ENCODE measurements at regions not wholly inside any gene's neighbourhood (a gene's known extent, or its start where the extent isn't known, plus 50 kb on each side); places are given as distances from the start of the nearest gene placed in this dataset.
"Not testable (repeated sequence)": the region's sequence is repeated elsewhere in the genome, so short reads cannot be mapped to it uniquely, and the experiment has no call there.

DNA sequence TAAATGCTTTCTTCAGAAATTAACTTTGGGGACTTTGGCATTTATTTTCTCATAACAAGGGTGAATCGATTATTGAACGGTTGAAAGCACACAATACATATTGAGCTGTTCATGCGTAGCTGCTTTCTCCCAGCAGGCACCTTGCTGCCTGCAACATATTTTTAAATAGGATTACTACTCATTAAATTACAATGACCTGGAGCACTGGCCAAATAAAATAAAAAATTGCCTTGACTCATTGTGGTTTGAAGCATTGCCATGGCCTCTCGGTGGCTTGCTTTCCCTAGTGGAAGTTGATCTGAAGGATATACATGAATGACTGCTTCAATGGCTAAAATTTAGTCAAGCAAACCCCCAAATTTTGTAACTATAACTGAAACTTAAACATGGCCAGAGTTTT lies 181.6 kb upstream of the NUDT12 start:
- no CpG with 5 or more reads among the region's 4 CpGs for WGBS (ENCODE audit: extremely low coverage, insufficient coverage, low lambda C conversion rate)
- Histone ChIP-seq H3K79me2 (ENCODE audit: control insufficient read depth, insufficient read depth, low read length) (no peaks in the 10 kb centered on the region), H3K36me3 (ENCODE audit: control insufficient read depth, insufficient read depth, low read length) (no peaks in the 10 kb centered on the region)

DNA sequence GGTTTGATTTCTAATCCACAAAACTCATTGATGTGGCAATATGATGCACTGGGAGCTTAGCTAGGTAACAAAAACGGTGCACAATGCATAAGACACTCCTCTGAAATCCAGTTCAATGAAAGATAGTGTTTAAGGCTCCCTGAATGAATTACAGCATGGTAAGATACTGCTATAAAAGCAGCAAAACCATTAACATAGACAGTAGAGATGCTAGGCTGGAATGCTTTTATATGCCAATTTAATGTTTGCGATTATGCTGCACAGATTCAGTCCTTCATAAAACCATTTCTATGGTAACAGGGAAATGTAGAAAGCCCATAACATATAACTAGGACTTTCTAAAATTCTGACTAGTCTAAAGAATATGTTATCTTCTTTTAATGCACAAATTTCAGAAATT lies 180.8 kb upstream of the NUDT12 start:
- no peaks in the 10 kb centered on the region for H3K36me3 ChIP-seq (ENCODE audit: control insufficient read depth, insufficient read depth, low read length)
- no peak overlapping the region for H3K4me3 ChIP-seq (ENCODE audit: low read length)
- no peak overlapping the region for H4K5ac ChIP-seq (ENCODE audit: low read length)
- no peak overlapping the region for H3K18ac ChIP-seq (ENCODE audit: low read length)
- H3K27me3 ChIP-seq (ENCODE audit: insufficient read depth, low read length, poor library complexity) = no peaks in the 10 kb centered on the region
- H2BK15ac ChIP-seq (replicated peaks; ENCODE audit: low read depth) = no peak overlapping the region
- H3K27ac ChIP-seq (ENCODE audit: low read depth, low read length) = no peak overlapping the region
- DNase-seq = no peak
- H3K79me2 ChIP-seq (ENCODE audit: control insufficient read depth, insufficient read depth, low read length) = no peaks in the 10 kb centered on the region
- H3K9ac ChIP-seq (ENCODE audit: low read length) = no peak overlapping the region
- H2BK5ac ChIP-seq (ENCODE audit: low read length) = no peak overlapping the region
- no peak overlapping the region for H2BK120ac ChIP-seq (ENCODE audit: low read depth, low read length)
- no peak overlapping the region for H3K23ac ChIP-seq (ENCODE audit: low read length)
- H3K79me1 ChIP-seq (ENCODE audit: low read length) = no peaks in the 10 kb centered on the region
- no CpG with 5 or more reads among the region's 2 CpGs for WGBS (ENCODE audit: extremely low coverage, insufficient coverage, low lambda C conversion rate)
- no peak overlapping the region for H3K4me2 ChIP-seq (ENCODE audit: low read length)
- H3K4me1 ChIP-seq (ENCODE audit: control insufficient read depth, low read depth, low read length) = no peaks in the 10 kb centered on the region
- no peak overlapping the region for H4K8ac ChIP-seq (ENCODE audit: low read depth, low read length)
- no peak overlapping the region for H3K56ac ChIP-seq (ENCODE audit: low read length)
- H3K4ac ChIP-seq (ENCODE audit: low read depth, low read length) = no peak overlapping the region
- no peak overlapping the region for H2AK5ac ChIP-seq (ENCODE audit: low read length)

More for the DNA sequence above, 181.6 kb upstream of the NUDT12 start:
- no peak overlapping the region for H3K18ac ChIP-seq (ENCODE audit: low read length)
- no peak overlapping the region for H3K27ac ChIP-seq (ENCODE audit: low read depth, low read length)
- no peak overlapping the region for H2BK15ac ChIP-seq (replicated peaks; ENCODE audit: low read depth)
- no peaks in the 10 kb centered on the region for H3K4me1 ChIP-seq (ENCODE audit: control insufficient read depth, low read depth, low read length)
- H4K8ac ChIP-seq (ENCODE audit: low read depth, low read length) = no peak overlapping the region
- no peaks in the 10 kb centered on the region for H3K27me3 ChIP-seq (ENCODE audit: insufficient read depth, low read length, poor library complexity)
- H3K23ac ChIP-seq (ENCODE audit: low read length) = no peak overlapping the region
- H3K4ac ChIP-seq (ENCODE audit: low read depth, low read length) = no peak overlapping the region
- no peak overlapping the region for H2BK5ac ChIP-seq (ENCODE audit: low read length)
- no peak overlapping the region for H3K56ac ChIP-seq (ENCODE audit: low read length)
- no peaks in the 10 kb centered on the region for H3K79me1 ChIP-seq (ENCODE audit: low read length)
- no peak overlapping the region for H3K4me2 ChIP-seq (ENCODE audit: low read length)
- no peak overlapping the region for H2BK120ac ChIP-seq (ENCODE audit: low read depth, low read length)
- no peak overlapping the region for H4K5ac ChIP-seq (ENCODE audit: low read length)
- no peak for DNase-seq
- H3K4me3 ChIP-seq (ENCODE audit: low read length) = no peak overlapping the region
- no peak overlapping the region for H2AK5ac ChIP-seq (ENCODE audit: low read length)
- no peak overlapping the region for H3K9ac ChIP-seq (ENCODE audit: low read length)

DNA sequence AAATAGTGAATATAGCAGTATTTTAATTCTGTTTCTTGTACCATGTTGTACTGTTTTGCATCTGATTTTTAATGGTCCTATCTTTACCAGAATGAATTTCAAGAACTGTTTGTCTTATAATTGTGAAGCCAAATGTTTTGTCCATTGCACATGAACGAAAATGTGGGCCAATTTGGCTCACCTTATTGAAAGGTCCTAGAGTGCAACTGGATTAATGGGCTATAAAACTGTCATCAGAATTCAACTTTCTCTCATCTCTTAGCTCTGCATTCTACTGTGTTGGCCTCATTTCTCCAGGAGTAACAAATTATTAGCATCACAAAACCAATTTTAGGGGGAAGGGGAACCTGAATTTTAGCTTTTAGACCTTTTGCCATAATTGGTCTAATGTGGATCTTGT lies 179.4 kb upstream of the NUDT12 start:
- H3K79me2 ChIP-seq (ENCODE audit: control insufficient read depth, insufficient read depth, low read length) = no peaks in the 10 kb centered on the region
- H2BK120ac ChIP-seq (ENCODE audit: low read depth, low read length) = no peak overlapping the region
- H2BK15ac ChIP-seq (replicated peaks; ENCODE audit: low read depth) = no peak overlapping the region
- no peak overlapping the region for H2AK5ac ChIP-seq (ENCODE audit: low read length)
- no peak overlapping the region for H4K8ac ChIP-seq (ENCODE audit: low read depth, low read length)
- H3K9ac ChIP-seq (ENCODE audit: low read length) = no peak overlapping the region
- no CpG with 5 or more reads among the region's 1 CpG for WGBS (ENCODE audit: extremely low coverage, insufficient coverage, low lambda C conversion rate)
- H3K4me1 ChIP-seq (ENCODE audit: control insufficient read depth, low read depth, low read length) = no peaks in the 10 kb centered on the region
- no peaks in the 10 kb centered on the region for H3K79me1 ChIP-seq (ENCODE audit: low read length)
- no peak overlapping the region for H3K18ac ChIP-seq (ENCODE audit: low read length)
- H3K36me3 ChIP-seq (ENCODE audit: control insufficient read depth, insufficient read depth, low read length) = no peaks in the 10 kb centered on the region
- no peak overlapping the region for H2BK5ac ChIP-seq (ENCODE audit: low read length)
- no peak for DNase-seq
- H4K5ac ChIP-seq (ENCODE audit: low read length) = no peak overlapping the region
- H3K27ac ChIP-seq (ENCODE audit: low read depth, low read length) = no peak overlapping the region
- H3K4me3 ChIP-seq (ENCODE audit: low read length) = no peak overlapping the region
- H3K56ac ChIP-seq (ENCODE audit: low read length) = no peak overlapping the region
- no peaks in the 10 kb centered on the region for H3K27me3 ChIP-seq (ENCODE audit: insufficient read depth, low read length, poor library complexity)
- H3K23ac ChIP-seq (ENCODE audit: low read length) = no peak overlapping the region
- H3K4ac ChIP-seq (ENCODE audit: low read depth, low read length) = no peak overlapping the region
- no peak overlapping the region for H3K4me2 ChIP-seq (ENCODE audit: low read length)

DNA sequence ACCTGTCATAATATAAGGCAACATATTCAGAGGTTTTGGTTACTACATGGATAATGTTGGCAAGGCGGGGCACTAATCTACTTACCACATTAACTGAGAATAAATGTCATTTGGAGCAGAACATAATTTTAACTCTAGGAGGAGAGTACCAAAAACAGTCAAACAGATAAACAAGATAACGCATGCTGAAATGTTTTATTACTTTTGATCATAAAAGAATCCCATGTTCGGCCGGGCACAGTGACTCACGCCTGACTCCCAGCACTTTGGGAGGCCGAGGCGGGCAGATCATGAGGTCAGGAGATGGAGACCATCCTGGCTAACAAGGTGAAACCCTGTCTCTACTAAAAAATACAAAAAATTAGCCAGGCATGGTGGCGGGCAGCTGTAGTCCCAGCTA lies 173.8 kb upstream of the NUDT12 start:
- not testable (repeated sequence) for H4K8ac ChIP-seq (ENCODE audit: low read depth, low read length); H3K79me1 ChIP-seq (ENCODE audit: low read length); DNase-seq; H2BK120ac ChIP-seq (ENCODE audit: low read depth, low read length); H3K27ac ChIP-seq (ENCODE audit: low read depth, low read length); H3K23ac ChIP-seq (ENCODE audit: low read length); H3K18ac ChIP-seq (ENCODE audit: low read length); H3K4me2 ChIP-seq (ENCODE audit: low read length); H2BK15ac ChIP-seq (replicated peaks; ENCODE audit: low read depth); H3K79me2 ChIP-seq (ENCODE audit: control insufficient read depth, insufficient read depth, low read length); H2BK5ac ChIP-seq (ENCODE audit: low read length); H2AK5ac ChIP-seq (ENCODE audit: low read length); H4K5ac ChIP-seq (ENCODE audit: low read length); H3K4ac ChIP-seq (ENCODE audit: low read depth, low read length); H3K36me3 ChIP-seq (ENCODE audit: control insufficient read depth, insufficient read depth, low read length); H3K4me3 ChIP-seq (ENCODE audit: low read length); H3K27me3 ChIP-seq (ENCODE audit: insufficient read depth, low read length, poor library complexity); H3K9ac ChIP-seq (ENCODE audit: low read length); H3K4me1 ChIP-seq (ENCODE audit: control insufficient read depth, low read depth, low read length); H3K56ac ChIP-seq (ENCODE audit: low read length)
- WGBS (ENCODE audit: extremely low coverage, insufficient coverage, low lambda C conversion rate) = no CpG with 5 or more reads among the region's 8 CpGs

DNA sequence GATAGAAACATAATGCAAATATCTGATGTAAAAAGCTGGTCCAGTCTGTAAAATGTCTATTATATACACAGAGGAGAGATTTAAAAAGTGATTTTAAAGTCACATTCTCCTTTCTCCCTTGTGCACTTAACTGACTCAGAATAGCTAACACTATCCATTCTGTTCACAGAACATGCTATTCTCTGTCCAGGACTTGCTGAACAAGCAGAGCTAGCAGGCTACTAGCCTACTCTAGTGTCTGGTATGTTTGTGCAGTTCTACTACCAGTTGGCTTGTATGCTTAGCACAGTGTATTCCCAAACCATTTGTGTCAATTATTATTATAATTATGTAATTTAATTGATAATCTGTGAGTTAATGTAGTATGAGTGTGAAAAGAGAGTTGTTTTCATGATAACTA lies 161.7 kb upstream of the NUDT12 start:
- Histone ChIP-seq H3K79me1 (ENCODE audit: low read length) (no peaks in the 10 kb centered on the region), H3K36me3 (ENCODE audit: control insufficient read depth, insufficient read depth, low read length) (no peaks in the 10 kb centered on the region), H2BK15ac (replicated peaks; ENCODE audit: low read depth) (no peak overlapping the region), H3K79me2 (ENCODE audit: control insufficient read depth, insufficient read depth, low read length) (no peaks in the 10 kb centered on the region), H3K4me2 (ENCODE audit: low read length) (no peak overlapping the region), H3K4me3 (ENCODE audit: low read length) (no peak overlapping the region), H3K27ac (ENCODE audit: low read depth, low read length) (no peak overlapping the region), H2BK120ac (ENCODE audit: low read depth, low read length) (no peak overlapping the region), H2BK5ac (ENCODE audit: low read length) (no peak overlapping the region), H3K23ac (ENCODE audit: low read length) (no peak overlapping the region), H2AK5ac (ENCODE audit: low read length) (no peak overlapping the region), H4K5ac (ENCODE audit: low read length) (no peak overlapping the region), H3K9ac (ENCODE audit: low read length) (no peak overlapping the region), H3K4me1 (ENCODE audit: control insufficient read depth, low read depth, low read length) (no peaks in the 10 kb centered on the region), H3K4ac (ENCODE audit: low read depth, low read length) (no peak overlapping the region), H3K56ac (ENCODE audit: low read length) (no peak overlapping the region), H3K27me3 (ENCODE audit: insufficient read depth, low read length, poor library complexity) (no peaks in the 10 kb centered on the region), H4K8ac (ENCODE audit: low read depth, low read length) (no peak overlapping the region), H3K18ac (ENCODE audit: low read length) (no peak overlapping the region)
- DNase-seq = no peak

DNA sequence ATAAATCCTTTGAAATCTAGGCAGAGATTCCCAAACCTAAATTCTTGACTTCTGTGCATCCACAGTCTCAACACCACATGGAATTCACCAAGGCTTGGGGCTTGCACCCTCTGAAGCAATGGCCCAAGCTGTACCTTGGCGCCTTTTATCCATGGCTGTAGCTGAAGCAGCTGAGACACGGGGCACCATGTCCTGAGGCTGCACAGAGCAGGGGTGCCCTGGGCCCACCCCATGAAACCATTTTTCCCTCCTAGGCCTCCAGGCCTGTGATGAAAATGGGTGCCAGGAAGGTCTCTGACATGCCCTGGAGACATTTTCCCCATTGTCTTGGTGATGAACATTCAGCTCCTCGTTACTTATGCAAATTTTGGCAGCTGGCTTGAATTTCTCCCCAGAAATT lies 158.6 kb upstream of the NUDT12 start:
- Histone ChIP-seq H3K79me1 (ENCODE audit: low read length) (no peaks in the 10 kb centered on the region), H3K4me1 (ENCODE audit: control insufficient read depth, low read depth, low read length) (no peaks in the 10 kb centered on the region), H3K23ac (ENCODE audit: low read length) (no peak overlapping the region), H3K79me2 (ENCODE audit: control insufficient read depth, insufficient read depth, low read length) (no peaks in the 10 kb centered on the region), H3K56ac (ENCODE audit: low read length) (no peak overlapping the region), H2AK5ac (ENCODE audit: low read length) (no peak overlapping the region), H3K36me3 (ENCODE audit: control insufficient read depth, insufficient read depth, low read length) (no peaks in the 10 kb centered on the region), H4K8ac (ENCODE audit: low read depth, low read length) (no peak overlapping the region), H4K5ac (ENCODE audit: low read length) (no peak overlapping the region), H2BK120ac (ENCODE audit: low read depth, low read length) (no peak overlapping the region), H3K9ac (ENCODE audit: low read length) (no peak overlapping the region), H2BK5ac (ENCODE audit: low read length) (no peak overlapping the region), H3K4me2 (ENCODE audit: low read length) (no peak overlapping the region), H3K27me3 (ENCODE audit: insufficient read depth, low read length, poor library complexity) (no peaks in the 10 kb centered on the region), H2BK15ac (replicated peaks; ENCODE audit: low read depth) (no peak overlapping the region), H3K4me3 (ENCODE audit: low read length) (no peak overlapping the region), H3K4ac (ENCODE audit: low read depth, low read length) (no peak overlapping the region), H3K18ac (ENCODE audit: low read length) (no peak overlapping the region), H3K27ac (ENCODE audit: low read depth, low read length) (no peak overlapping the region)
- no CpG with 5 or more reads among the region's 3 CpGs for WGBS (ENCODE audit: extremely low coverage, insufficient coverage, low lambda C conversion rate)
- peak; percentile 4 for DNase-seq
